ENCODE measurements at regions not wholly inside any gene's neighbourhood (a gene's known extent, or its start where the extent isn't known, plus 50 kb on each side); places are given as distances from the start of the nearest gene placed in this dataset.

DNA sequence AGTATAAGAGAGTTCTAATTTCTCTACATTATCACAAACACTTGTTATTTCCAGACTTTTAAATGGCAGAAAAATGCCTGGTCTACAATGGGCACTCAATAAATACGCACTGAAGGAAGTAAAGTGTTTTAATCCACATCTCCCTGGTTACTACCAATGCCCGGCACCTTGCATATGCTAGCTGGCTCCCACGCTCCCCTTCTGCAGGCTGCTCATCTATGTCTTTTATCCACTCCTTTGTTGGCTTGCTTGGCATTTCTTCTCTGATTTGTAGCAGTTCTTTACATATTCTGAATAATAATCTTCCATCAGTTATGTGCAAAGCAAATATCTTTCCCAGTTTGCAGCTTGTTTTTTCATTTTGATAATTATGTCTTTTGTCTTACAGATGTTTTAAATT is 74.6 kb upstream of the PRR23E start:
- DNase-seq (ENCODE audit: low spot score) (no peak), ATAC-seq (no peak)
- intact Hi-C loops (cut with DNase I), result no loop called here

DNA sequence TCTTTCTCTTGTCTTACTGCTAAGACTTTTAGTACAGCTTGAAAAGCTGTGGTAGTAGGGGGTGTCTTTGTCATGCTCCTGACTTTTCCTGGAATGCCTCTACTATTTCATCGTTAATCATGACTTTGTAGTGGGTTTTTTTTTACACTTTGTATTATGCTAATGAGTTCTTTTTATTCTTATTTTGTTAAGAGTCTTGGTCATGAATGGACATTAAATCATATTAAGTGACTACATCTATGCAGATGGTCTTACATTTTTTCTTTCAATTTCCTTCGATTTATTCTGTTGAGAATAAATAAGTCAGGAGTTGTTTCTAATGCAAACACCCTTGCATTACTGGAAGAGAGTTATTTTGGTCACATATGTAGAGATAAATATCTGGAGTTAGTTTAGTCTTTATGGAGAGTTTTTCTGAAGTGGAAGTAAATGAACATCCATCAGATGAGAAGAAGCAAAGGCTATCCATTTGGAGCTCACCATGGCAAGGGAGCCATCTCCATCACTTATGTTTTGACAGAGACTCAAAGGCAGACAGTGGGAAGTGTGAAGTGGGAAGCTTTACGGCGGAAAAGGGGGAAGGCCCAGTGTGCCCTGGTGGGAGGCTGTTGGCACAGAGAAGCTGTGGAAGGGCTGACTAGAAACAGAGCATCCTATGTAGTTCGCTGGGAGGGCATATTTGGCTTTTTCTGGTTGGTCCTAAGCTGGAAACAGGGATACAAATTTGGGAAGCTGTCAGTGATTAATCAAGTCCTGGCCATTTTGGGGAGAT is 73.1 kb upstream of the PRR23E start:
- ATAC-seq (no peak), DNase-seq (ENCODE audit: low spot score) (no peak)
- intact Hi-C loops (cut with DNase I), result no loop called here

DNA sequence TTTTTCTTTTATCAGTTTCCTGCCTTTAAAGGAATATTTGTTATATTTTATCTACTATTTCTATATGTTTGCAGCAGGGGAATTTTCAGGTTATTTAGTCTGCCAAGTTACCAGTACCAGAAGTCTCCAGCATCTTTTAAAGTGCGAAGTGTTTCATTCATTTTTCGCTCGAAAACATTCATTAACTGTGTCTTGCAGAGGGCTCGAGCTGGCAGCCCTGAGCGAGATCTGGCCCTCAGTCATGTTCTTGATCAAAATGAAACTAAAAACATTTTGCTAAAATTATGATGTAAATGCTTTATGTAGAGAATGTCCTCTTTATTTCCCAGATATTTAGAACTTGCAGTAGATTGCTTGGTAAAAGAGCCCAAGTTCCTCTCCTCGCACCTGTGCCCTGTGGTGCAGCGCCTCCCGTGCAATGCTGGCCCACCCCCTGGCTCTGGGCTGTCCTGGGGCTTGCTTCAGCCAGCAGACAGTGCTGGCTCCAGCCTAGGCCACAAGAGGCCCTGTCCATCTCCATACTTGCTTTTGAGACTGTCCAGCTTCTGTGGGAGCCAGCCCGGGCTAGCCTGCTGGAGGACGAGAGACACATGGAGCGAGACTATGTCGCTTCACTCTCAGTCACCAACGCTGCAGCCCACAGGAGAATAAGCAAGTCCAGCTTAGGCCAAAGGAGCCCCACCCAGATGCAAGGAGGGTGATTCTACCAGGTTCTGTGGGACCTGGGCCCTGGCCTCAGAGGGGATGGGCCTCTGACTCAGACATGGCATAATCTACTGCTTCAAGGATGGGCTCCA is 71.9 kb upstream of the PRR23E start:
- ATAC-seq (no peak), DNase-seq (ENCODE audit: low spot score) (no peak)
- intact Hi-C loops (cut with DNase I), result no loop called here

DNA sequence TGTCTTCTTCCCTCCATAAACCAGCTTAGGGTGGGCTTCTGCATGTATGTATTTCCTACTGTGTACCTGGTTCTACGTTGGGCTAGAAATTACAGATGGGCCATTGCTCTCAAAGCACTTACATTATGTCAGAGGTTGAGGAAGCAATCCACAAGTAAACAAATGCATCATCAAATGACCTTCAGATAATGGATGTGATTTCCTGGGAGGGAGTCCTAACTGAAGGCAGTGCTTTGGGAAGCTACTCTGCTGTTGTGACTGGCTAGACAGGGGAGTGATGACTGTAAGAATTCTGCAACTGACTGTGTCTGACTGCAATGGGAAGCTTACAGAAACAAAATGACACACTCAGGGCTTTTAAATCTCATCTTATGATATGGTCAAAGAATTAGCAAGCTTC is 71.0 kb upstream of the PRR23E start:
- DNase-seq (ENCODE audit: low spot score) (no peak), ATAC-seq (no peak)
- intact Hi-C loops (cut with DNase I), result no loop called here

DNA sequence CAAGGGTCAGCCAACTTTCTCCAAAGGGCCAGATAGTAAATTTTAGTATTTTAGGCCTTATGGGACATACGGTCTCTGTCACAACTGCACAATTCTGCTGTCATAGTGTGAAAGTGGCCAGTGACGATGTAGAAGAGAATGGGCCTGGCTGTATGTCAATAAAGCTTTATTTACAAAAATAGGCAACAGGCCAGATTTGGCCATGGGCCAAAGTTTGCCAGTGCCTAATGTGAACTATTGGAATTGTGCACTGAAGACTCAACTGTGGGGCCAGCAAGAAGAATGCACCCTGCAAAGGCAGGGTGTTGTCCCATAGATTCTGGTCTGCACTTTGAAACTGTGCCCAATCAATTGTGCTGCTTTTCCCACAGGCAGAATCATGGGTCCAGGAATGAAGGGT is 69.4 kb upstream of the PRR23E start:
- intact Hi-C loops (cut with DNase I), result no loop called here
- DNase-seq (ENCODE audit: low spot score) (no peak), ATAC-seq (no peak)

DNA sequence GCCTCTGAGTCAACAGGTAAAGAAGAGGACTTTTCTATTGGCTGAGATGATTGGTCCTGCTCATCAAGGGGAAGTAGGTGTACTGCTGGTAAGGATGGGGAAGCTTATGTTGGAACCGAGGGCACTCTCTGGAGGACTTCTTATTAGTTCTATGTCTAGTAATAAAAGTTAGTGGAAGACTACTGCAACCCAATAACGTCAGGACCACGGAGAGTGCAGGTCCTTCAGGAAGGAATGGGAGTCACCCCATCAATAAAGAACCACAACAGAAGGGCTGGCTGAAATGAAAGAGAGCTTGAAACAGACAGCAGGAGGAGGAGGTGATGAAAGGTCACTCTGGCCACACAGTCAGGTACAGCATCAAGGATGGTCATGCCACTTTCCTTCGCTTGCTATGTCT is 68.8 kb upstream of the PRR23E start:
- ATAC-seq (no peak), DNase-seq (ENCODE audit: low spot score) (no peak)
- intact Hi-C loops (cut with DNase I), result no loop called here

DNA sequence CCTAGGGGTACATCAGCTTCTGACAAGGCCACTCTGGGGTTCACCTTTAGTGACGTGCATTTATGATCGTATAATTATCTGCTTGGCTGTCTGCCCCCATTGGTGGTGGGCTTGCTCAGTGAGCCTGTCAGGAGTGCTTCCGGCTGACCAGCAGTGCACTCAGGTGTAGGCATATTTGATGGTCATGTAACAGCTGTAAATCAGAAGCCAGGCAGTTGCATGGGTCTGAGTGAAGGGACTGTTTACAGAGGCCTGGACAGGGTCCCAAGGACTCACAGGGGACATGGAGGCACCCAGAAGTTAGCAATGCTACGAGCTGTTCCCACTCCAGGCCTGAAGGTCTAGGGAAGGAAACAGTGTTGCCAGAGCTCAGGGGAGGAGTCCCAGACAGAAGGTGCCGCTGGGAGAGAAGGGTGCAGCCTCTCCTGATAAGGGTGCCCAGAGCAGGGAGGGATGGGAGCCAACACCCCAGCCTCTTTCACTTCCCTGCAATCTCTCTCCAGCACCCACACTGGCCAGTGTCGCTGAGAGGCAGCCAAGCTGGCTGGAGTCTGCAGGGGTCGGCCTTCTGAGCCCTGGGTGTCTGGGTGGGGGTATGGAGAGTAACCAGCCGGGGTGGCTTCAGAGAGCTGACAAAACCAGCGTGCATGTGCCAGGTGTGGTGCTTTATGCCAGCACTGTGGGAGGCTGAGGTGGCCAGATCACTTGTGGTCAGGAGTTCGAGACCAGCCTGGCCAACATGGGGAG is 61.3 kb upstream of the PRR23E start:
- DNase-seq (ENCODE audit: low spot score) (no peak), ATAC-seq (no peak)
- intact Hi-C loops (cut with DNase I), result no loop called here

DNA sequence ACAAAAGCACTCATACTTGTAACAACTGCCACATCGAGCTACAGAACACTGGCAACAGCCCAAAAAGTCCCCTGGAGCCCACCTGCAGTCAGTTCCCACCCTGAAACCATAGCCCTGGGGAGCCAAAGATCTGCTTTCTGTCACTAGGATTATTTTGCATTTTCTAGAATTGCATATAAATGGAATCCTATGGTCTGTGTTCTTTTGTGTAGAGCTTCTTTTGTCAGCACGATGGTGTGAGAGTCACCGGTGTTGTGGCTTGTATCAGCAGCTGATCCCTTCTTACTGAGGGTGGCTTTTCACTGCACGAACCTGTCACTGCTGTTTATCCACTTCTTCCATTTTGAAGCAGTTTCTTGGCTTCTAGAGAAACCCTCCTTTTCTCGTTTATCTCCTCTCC is 60.1 kb upstream of the PRR23E start:
- intact Hi-C loops (cut with DNase I), result no loop called here
- DNase-seq (ENCODE audit: low spot score), result no peak
- no peak for ATAC-seq

DNA sequence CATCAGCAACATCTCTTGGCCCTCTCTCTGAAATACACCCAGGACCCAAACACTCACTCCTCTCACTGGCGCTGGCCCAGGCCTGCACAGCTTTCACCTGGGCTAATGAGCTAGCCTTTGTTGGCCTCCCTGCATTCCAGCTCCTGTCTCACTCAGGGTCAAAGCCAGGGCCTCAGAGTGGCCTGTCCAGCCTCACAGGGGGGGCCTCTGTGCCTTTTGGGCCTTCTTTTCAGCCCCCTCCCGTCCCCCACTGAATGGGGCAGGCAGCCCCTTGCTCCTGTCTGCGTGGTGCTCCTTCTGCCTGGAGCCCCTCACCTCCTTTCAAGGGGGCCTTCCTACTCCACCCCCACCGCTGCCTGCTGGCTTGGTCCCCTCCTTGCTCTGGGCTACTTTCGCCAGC is 59.0 kb upstream of the PRR23E start:
- DNase-seq (ENCODE audit: low spot score), result no peak
- intact Hi-C loops (cut with DNase I), result no loop called here
- ATAC-seq, result no peak

DNA sequence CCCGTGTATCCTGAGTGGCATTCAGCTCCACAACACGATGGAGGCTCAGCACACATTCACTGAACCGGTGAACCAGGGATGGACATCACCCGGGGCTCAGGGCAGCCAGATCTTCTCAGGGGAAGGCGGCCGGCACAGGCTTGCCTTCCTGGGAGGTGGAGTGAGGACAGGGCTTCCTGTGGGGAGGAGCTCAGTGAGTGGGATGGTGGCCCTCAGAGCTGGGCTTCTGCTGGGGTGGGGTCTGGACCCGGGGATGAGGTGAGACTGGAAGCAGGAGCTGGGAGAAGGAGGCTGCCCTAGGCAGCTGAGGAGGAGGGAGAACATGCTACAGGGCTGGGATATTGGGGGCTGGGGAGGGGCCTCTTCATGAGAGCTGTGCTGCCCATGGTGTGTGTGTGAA is 58.5 kb upstream of the PRR23E start:
- ATAC-seq, result no peak
- DNase-seq (ENCODE audit: low spot score), result no peak
- intact Hi-C loops (cut with DNase I), result no loop called here

DNA sequence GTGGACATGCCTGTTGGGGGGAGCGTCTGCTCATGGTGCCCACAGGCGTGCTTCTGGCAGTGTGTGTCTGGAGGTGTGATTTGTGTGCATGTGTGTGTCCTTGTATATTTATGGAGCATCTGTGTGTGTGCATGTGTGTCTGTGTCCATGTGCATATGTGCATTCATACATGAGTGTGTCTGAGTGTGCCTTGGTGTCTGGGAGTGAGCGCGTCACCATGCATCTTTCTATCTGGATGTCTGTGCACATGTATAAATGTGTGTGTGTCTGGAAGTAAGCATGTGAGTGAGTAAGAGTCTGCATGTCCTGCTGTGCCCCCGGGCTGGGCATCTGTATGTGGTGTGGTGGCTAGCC is 58.1 kb upstream of the PRR23E start:
- DNase-seq (ENCODE audit: low spot score) (no peak), ATAC-seq (no peak)
- intact Hi-C loops (cut with DNase I), result no loop called here

DNA sequence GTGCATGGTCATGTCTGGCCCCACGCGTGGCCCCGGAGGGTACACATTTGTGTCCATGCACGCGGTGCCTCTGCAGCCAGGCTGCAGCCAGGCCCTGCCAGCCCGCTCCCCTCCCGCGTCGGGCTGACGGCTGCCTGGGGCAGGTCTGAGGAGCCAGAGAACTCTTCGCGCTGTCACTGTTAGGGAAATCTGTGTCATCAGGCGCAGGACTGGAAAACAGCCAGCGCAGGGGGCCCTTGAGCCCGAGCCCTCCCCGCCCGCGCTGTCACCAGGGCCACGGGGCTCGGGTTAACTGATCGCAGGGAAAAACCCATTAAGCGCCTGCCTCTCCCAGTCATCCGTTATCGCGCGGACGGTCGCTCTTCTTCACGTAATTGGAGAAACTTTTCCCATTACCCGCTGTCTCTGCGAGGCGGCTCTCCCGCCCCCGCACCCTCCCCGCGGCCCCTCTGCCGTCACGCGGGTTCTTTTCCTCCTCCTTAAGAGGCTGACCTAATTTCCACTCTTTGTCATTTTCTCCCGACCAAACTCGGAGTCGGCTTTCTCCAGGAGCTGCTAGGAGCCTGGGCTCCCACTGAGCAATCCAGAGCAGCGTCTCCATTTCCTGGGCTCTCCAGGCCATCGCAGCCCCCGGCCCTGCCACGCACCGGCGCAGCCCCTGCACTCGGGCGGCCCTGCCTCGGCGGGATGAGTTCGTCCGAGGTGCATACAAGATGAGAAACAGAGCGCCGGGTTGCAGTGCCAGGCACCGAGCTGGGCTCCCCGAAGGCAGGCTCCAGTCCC is 57.5 kb upstream of the PRR23E start:
- intact Hi-C loops (cut with DNase I), result no loop called here
- DNase-seq (ENCODE audit: low spot score) (no peak), ATAC-seq (peak; percentile 51)

DNA sequence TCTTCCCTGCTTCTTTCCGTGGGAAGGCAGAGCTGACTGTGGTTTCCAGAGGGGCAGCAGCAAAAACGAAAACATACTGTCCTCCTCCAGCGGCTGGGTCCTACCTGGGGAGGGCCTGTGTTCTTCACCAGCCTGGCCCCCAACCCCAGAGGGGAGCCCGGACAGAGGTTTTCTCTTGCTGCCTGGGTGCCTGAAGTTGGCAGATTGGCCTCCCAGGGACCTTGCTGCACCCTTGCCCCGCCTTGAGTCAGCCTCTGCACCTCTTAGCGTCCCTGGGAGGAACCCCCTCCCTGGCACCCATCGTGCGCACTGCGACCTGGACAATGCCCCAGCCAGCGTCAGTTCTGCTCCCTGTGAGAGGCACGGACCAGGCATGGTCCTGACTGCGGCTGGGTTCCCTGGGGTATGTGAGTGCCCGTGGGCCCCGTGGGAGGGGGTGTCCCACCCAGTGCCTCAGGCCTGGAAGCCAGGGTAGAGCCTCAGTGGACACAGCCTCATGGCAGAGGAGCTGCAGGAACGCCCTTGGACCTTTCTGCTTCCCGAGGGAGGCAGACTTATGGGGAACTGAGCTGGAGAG is 56.8 kb upstream of the PRR23E start:
- ATAC-seq, result no peak
- intact Hi-C loops (cut with DNase I), result no loop called here
- DNase-seq (ENCODE audit: low spot score), result no peak

DNA sequence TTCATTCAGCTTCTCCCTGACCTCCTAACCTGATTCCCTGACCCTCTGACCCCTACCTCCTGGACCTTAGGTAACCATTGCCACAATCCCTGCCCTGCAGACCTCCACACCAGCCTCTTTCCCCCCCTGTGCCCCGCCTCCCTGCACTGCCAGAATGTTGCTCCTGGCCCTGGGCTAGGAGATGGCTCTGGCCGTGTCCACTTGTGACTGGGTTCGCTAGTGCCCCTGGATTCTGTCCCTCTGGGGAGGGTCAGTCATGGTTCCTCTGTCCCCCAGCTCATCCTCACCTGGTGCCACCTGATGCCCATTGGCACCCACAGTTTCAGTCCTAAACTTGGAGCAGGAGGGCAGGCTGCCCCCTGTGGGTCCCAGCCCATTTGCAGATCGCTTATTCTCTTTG is 56.2 kb upstream of the PRR23E start:
- DNase-seq (ENCODE audit: low spot score), result no peak
- no peak for ATAC-seq
- intact Hi-C loops (cut with DNase I), result no loop called here

DNA sequence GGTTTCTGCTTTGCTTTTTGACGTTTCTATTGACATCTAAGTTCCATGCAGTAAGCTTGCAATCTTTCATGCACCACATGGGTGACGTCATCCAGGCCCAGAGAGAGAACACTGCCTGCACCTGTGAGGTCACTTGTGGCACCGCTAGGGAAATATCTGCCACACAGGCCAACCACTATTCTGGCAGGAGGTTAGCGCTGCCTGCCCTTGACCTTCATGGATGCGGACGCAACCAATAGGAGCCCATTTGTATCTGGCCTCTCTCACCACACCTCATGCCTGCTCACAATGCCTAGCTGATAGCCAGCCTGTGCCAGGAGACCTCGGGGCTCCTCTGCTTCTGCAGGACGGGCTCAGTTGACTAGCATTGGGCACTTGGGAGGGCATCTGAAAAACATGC is 55.8 kb upstream of the PRR23E start:
- ATAC-seq (no peak), DNase-seq (ENCODE audit: low spot score) (no peak)
- intact Hi-C loops (cut with DNase I), result no loop called here

DNA sequence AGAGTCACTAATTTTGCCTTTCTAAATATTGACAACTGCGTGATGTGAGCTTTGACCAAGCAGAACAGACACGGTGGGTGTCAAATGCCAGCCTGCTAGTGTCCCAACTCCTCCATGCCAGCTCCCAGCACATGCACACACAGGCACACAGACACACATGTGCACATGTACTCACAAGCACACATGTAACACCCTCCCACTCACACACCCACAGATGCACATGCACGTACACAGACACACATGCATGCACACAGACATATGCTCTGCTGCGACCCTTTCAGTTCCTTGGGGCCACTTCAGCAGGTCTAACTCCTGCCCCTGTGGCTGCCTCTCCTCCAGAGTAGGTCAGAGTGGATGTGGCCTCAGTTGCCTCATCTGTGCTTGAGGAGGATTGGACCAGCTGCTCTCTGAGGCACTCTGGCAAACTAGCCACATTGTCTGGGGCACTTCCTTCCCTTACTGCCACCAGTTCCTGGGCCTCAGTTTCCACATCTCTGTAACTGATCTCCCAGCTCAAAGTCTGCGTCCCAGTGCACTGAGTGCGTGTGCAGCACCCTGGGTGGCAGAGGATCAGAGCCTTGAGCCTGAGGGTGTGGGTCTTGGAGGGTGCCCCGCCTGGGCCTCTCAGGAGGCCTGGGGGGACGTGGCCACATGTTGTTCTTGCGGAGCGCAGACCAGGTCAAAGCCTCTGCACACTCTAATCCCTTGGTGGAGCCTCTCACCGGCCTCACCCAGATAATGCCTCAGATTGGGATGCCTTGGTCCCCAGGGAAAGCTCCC is 55.0 kb upstream of the PRR23E start:
- intact Hi-C loops (cut with DNase I), result no loop called here
- DNase-seq (ENCODE audit: low spot score) (peak; percentile 44), ATAC-seq (no peak)

DNA sequence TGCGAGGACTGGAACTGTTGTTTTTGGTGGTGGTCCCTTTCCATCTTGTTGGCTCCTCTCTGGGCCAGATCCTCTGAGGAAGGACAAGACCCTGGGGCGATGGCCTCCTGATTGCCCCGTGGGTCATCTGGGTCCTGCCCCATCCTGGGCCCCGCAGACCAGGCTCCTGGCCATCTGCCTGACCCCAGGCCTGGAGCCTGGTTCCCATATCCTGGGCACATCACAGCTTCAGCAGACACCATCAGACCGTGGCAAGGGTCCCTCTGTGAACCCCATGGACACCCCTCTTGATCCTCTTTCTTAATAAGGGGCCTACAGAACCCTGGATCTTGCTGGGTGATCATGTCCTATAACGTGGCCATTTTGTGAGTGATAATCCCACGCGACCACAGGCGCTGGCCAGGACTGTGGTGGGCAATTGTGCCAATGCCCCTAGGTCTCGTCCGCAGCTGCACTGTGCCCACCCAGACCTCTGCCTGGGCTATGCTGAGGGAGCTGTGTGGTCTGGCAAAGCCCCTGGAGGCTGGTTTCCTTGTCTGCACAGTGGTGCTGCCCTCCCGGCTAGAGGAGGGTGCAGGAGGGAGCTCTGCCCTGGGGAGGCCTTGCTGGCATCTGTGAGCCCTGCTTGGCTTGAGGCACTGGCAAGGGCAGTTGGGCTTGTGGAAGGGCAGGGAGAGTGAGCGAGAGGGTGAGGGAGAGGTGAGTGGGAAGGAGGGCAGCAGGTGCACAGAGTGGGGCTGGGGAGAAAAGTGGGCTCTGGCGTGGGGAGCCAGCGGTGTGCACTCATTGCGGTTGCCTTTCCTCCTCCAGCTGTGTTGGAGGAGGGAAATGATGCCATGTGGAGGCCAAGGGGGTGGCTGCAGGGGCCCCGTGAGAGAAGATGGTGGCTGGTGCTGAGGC is 53.1 kb upstream of the PRR23E start:
- DNase-seq (ENCODE audit: low spot score) (peak; percentile 39), ATAC-seq (no peak)
- intact Hi-C loops (cut with DNase I), result no loop called here

Data from sciatic nerve (tissue), 2 donors.